ENCODE measurements at regions not wholly inside any gene's neighbourhood (a gene's known extent, or its start where the extent isn't known, plus 50 kb on each side); places are given as distances from the start of the nearest gene placed in this dataset.
"Not testable (repeated sequence)": the region's sequence is repeated elsewhere in the genome, so short reads cannot be mapped to it uniquely, and the experiment has no call there.

GRCh38 chr5:4579679-4580078, 560.5 kb upstream of the ADAMTS16 start:
- no peak overlapping the region for H3K4me3 ChIP-seq (ENCODE audit: control insufficient read depth, low read depth, low read length)
- TF ChIP-seq, protein P1, sequence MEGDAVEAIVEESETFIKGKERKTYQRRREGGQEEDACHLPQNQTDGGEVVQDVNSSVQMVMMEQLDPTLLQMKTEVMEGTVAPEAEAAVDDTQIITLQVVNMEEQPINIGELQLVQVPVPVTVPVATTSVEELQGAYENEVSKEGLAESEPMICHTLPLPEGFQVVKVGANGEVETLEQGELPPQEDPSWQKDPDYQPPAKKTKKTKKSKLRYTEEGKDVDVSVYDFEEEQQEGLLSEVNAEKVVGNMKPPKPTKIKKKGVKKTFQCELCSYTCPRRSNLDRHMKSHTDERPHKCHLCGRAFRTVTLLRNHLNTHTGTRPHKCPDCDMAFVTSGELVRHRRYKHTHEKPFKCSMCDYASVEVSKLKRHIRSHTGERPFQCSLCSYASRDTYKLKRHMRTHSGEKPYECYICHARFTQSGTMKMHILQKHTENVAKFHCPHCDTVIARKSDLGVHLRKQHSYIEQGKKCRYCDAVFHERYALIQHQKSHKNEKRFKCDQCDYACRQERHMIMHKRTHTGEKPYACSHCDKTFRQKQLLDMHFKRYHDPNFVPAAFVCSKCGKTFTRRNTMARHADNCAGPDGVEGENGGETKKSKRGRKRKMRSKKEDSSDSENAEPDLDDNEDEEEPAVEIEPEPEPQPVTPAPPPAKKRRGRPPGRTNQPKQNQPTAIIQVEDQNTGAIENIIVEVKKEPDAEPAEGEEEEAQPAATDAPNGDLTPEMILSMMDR (conservative IDR thresholded peaks at IDR 0.05; ENCODE audit: control insufficient read depth, insufficient read depth, low read depth, low read length): no peak
- no peak for DNase-seq (ENCODE audit: low read depth)

DNA sequence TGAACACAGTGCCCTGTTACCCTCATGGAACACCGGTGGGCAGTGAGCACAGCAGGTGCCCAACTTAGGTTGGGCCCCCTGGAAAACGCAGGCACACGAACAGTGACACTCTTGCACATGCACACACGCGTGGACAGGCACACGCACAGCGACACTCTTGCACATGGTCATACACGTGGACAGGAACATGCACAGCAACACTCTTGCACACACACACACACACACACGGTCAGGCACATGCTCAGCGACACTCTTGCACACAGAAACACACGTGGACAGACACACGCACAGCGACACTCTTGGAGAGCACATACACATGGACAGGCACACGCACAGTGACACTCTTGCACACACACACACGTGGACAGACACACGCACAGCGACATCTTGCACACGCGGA, 559.4 kb upstream of the ADAMTS16 start:
- no peak for DNase-seq (ENCODE audit: low read depth)
- H3K4me3 ChIP-seq (ENCODE audit: control insufficient read depth, low read depth, low read length): no peak overlapping the region
- TF ChIP-seq, protein P1 (conservative IDR thresholded peaks at IDR 0.05; ENCODE audit: control insufficient read depth, insufficient read depth, low read depth, low read length): no peak

DNA sequence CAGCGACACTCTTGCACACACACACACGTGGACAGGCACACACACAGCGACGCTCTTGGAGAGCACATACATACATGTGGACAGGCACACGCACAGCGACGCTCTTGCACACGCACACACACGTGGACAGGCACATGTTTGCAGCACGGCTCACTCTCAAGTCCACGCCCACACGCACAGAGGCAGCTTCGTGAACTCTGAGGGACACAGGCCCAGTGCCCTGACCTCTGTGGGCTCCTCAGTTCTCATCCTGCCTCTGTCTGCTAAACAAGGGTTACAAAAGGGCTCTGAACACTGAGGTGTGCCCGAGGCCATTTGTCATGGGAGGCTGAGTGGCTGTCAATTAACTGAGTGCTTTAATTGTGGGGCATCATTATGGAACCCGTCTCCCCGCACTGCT, 558.8 kb upstream of the ADAMTS16 start:
- TF ChIP-seq, protein P1 (conservative IDR thresholded peaks at IDR 0.05; ENCODE audit: control insufficient read depth, insufficient read depth, low read depth, low read length): no peak
- H3K4me3 ChIP-seq (ENCODE audit: control insufficient read depth, low read depth, low read length): no peak overlapping the region
- DNase-seq (ENCODE audit: low read depth): no peak

GRCh38 chr5:4584982-4585381, 555.1 kb upstream of the ADAMTS16 start:
- peak; percentile 39 for DNase-seq (ENCODE audit: low read depth)
- TF ChIP-seq, protein P1 (conservative IDR thresholded peaks at IDR 0.05; ENCODE audit: control insufficient read depth, insufficient read depth, low read depth, low read length): no peak
- no peak overlapping the region for H3K4me3 ChIP-seq (ENCODE audit: control insufficient read depth, low read depth, low read length)

DNA sequence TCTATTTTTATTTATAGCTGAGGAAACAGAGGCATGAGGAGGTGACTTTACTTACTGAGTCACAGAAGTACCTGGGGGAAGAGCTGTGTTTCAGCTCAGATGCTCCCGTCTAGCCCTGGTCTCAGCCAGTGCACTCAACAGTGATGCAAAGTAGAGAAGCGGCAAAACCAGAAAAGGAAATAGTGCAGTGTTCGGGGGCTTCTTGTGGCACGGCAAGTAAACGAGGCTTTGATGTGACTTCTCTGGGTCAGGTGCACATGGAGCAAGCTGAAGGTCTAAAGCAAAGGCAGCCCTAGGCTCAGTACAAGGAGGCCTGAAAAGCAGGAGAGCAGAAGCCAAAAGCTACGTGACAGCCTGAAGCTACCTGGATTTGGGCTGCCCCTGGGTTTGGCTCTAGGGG, 526.7 kb upstream of the ADAMTS16 start:
- TF ChIP-seq, protein P1 (conservative IDR thresholded peaks at IDR 0.05; ENCODE audit: control insufficient read depth, insufficient read depth, low read depth, low read length): no peak
- no peak overlapping the region for H3K4me3 ChIP-seq (ENCODE audit: control insufficient read depth, low read depth, low read length)
- DNase-seq (ENCODE audit: low read depth): no peak

DNA sequence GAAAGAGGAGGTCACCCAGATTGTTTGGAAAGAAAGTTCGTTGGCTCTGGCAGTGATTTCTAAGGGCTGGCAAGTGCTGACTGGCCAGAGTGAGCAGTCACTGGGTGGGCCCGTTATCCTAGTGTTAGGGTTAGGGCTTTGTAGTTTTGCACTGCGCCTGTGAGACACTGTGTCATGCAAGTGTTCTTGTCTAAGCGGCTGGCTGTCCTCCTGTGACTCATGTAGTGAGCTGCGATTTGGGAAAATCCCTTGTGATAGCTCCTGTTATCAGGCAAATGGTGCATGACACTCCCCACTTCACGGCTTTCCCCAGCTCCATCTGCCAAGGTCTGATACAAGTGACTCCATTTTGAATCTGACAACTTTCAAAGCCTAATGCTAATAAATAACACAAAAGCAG, 526.0 kb upstream of the ADAMTS16 start:
- TF ChIP-seq, protein P1 (conservative IDR thresholded peaks at IDR 0.05; ENCODE audit: control insufficient read depth, insufficient read depth, low read depth, low read length): no peak
- H3K4me3 ChIP-seq (ENCODE audit: control insufficient read depth, low read depth, low read length): no peak overlapping the region
- DNase-seq (ENCODE audit: low read depth): no peak

DNA sequence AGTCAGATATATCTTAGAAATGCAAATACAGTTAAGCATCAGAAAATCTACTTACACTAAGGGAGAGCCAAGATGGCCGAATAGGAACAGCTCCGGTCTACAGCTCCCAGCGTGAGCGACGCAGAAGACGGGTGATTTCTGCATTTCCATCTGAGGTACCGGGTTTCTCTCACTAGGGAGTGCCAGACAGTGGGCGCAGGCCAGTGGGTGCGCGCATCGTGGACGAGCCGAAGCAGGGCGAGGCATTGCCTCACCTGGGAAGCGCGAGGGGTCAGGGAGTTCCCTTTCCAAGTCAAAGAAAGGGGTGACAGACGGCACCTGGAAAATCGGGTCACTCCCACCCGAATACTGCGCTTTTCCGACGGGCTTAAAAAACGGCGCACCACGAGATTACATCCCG, 524.8 kb upstream of the ADAMTS16 start:
- H3K4me3 ChIP-seq (ENCODE audit: control insufficient read depth, low read depth, low read length); DNase-seq (ENCODE audit: low read depth): not testable (repeated sequence)
